Nephron (organoid): ENCODE measurements at regions not wholly inside any gene's neighbourhood (a gene's known extent, or its start where the extent isn't known, plus 50 kb on each side); places are given as distances from the start of the nearest gene placed in this dataset.

ENCODE experiments used
- H3K27ac Mint-ChIP-seq, 3 experiments: 2 replicates each; pipeline ENCODE4 v1.8.0; 2020; ENCODE audit warnings: mixed read lengths in 3 of 3, mild to moderate bottlenecking in 2 of 3, moderate library complexity in 1 of 3
- H3K27me3 Mint-ChIP-seq: 2 replicates; pipeline ENCODE4 v1.8.0; 2021; ENCODE audit warnings: low read depth, mild to moderate bottlenecking, moderate library complexity, mixed read lengths
- H3K36me3 Mint-ChIP-seq: 2 replicates; pipeline ENCODE4 v1.8.0; 2020; ENCODE audit warnings: low read depth, mixed read lengths
- H3K4me1 Mint-ChIP-seq: 2 replicates; pipeline ENCODE4 v1.8.0; 2020; ENCODE audit warnings: mixed read lengths
- H3K4me3 Mint-ChIP-seq, 3 experiments: 2 replicates each; pipeline ENCODE4 v1.8.0; 2020; ENCODE audit warnings: mild to moderate bottlenecking in 3 of 3, mixed read lengths in 3 of 3, moderate library complexity in 2 of 3
- H3K9me3 Mint-ChIP-seq: 2 replicates; pipeline ENCODE4 v1.8.0; 2020; ENCODE audit warnings: mixed read lengths
- CTCF ChIP-seq, 3 experiments: fragments of 200-600 bp; sonication (generic); IDR thresholded peaks; one replicate each; pipeline ENCODE4 v1.5.0; 2021; ENCODE audit warnings: antibody characterized with exemption in 3 of 3; ENCODE audit not compliant: unreplicated experiment in 3 of 3

GRCh38 chr17:53313746-53314145 is 509.0 kb upstream of the KIF2B start:
- Mint-ChIP-seq H3K4me1 (no peaks in the 10 kb centered on the region), H3K36me3 (no peaks in the 10 kb centered on the region), H3K9me3 (peaks cover 20% of the 10 kb centered on the region), H3K4me3 (no peak overlapping the region), H3K27me3 (no peaks in the 10 kb centered on the region), H3K27ac (no peak overlapping the region)
- TF ChIP-seq CTCF (IDR thresholded peaks at IDR 0.05; ENCODE audit: unreplicated experiment in 3 of 3): no peak

DNA sequence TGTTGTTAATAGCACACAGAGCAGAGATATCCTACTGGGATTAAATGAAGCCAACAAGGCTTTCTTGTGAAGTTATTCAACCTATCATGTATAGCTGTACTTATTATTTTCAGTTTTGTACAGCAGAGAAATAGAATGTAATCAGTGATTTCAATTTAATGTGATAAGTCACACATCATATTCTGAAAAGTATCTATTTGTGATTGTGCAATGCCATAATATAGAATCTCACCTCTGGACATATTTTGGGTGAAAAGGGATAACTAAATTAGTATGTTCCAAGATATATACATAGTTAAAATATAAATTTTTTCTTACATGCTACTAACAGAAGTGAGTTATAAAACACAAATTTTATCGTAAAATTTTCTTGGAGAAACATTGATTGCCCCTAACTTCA is 544.3 kb upstream of the KIF2B start:
- no peak overlapping the region for H3K27ac Mint-ChIP-seq
- no peaks in the 10 kb centered on the region for H3K9me3 Mint-ChIP-seq
- peaks cover 6% of the 10 kb centered on the region for H3K27me3 Mint-ChIP-seq
- H3K4me1 Mint-ChIP-seq: peaks cover under 1% of the 10 kb centered on the region
- H3K4me3 Mint-ChIP-seq: no peak overlapping the region
- no peak for TF ChIP-seq CTCF (IDR thresholded peaks at IDR 0.05; ENCODE audit: unreplicated experiment in 3 of 3)
- no peaks in the 10 kb centered on the region for H3K36me3 Mint-ChIP-seq

GRCh38 chr17:53273126-53273525 is 549.6 kb upstream of the KIF2B start:
- no peak for TF ChIP-seq CTCF (IDR thresholded peaks at IDR 0.05; ENCODE audit: unreplicated experiment in 3 of 3)
- Mint-ChIP-seq H3K9me3 (no peaks in the 10 kb centered on the region), H3K4me1 (peaks cover 14% of the 10 kb centered on the region), H3K4me3 (no peak overlapping the region), H3K36me3 (no peaks in the 10 kb centered on the region), H3K27ac (no peak overlapping the region), H3K27me3 (no peaks in the 10 kb centered on the region)

GRCh38 chr17:53270936-53271335 is 551.8 kb upstream of the KIF2B start:
- Mint-ChIP-seq H3K9me3 (no peaks in the 10 kb centered on the region), H3K4me3 (no peak overlapping the region), H3K27ac (no peak overlapping the region), H3K4me1 (peaks cover 14% of the 10 kb centered on the region), H3K36me3 (no peaks in the 10 kb centered on the region), H3K27me3 (no peaks in the 10 kb centered on the region)
- TF ChIP-seq CTCF (IDR thresholded peaks at IDR 0.05; ENCODE audit: unreplicated experiment in 3 of 3): no peak

DNA sequence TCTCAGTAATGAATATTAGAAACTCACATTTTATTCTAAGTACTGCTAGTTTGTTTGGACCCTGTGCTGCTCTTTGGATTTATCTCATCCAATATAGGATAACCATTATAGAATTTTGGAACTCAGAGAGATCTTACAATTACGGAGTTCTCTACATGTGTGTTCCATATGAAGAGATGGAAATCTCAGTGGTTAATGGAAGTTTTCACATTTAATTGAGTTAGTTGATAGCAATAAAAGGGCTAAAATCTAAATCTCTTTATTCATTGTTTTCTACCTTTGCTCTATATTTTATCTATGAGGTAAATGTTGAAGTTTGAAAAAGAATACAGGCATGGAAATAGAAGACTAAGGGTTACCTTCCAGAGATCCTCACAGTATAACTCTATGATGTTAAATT is 558.0 kb upstream of the KIF2B start:
- Mint-ChIP-seq H3K4me3 (no peak overlapping the region), H3K9me3 (no peaks in the 10 kb centered on the region), H3K27ac (no peak overlapping the region), H3K4me1 (no peaks in the 10 kb centered on the region), H3K27me3 (no peaks in the 10 kb centered on the region), H3K36me3 (no peaks in the 10 kb centered on the region)
- TF ChIP-seq CTCF (IDR thresholded peaks at IDR 0.05; ENCODE audit: unreplicated experiment in 3 of 3): no peak

- H3K36me3 Mint-ChIP-seq: no peaks in the 10 kb centered on the region
- no peak overlapping the region for H3K27ac Mint-ChIP-seq
- TF ChIP-seq CTCF (IDR thresholded peaks at IDR 0.05; ENCODE audit: unreplicated experiment in 3 of 3): no peak
- no peaks in the 10 kb centered on the region for H3K27me3 Mint-ChIP-seq
- H3K4me3 Mint-ChIP-seq: no peak overlapping the region
- H3K9me3 Mint-ChIP-seq: peaks cover 21% of the 10 kb centered on the region
- H3K4me1 Mint-ChIP-seq: no peaks in the 10 kb centered on the region
These were observed 568.6 kb upstream of the KIF2B start for GRCh38 chr17:53253956-53254597.
